ENCODE measurements at regions not wholly inside any gene's neighbourhood (a gene's known extent, or its start where the extent isn't known, plus 50 kb on each side); places are given as distances from the start of the nearest gene placed in this dataset.

DNA sequence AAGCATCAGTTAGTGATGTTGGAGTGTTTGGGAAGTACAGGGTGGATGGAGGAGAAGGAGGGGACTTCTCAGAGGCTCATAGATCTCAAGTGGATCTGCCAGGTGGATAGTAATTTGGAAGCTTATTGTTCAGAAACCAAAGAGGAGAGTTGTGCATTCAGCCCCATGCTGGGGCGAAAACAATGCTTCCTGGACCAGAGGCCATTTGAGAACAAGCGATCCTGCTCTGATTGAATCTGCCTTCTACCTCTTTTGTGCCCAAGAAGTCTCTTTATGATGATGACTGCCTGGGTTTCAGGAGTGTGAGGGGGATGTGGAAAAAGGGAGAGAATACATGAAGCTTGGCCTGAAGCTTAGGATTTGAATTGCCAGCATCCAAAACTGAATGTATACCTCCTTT, 110.8 kb upstream of the SRRM4 start:
- no peak for TF ChIP-seq CTCF (IDR thresholded peaks at IDR 0.05; ENCODE audit: borderline replicate concordance, extremely low read depth, low read length, poor library complexity, severe bottlenecking)
- no peak for TF ChIP-seq EZH2 (IDR thresholded peaks at IDR 0.05; ENCODE audit: borderline replicate concordance, low read depth, low read length, severe bottlenecking)
